HG02840 (cell line): ENCODE measurements at regions not wholly inside any gene's neighbourhood (a gene's known extent, or its start where the extent isn't known, plus 50 kb on each side); places are given as distances from the start of the nearest gene placed in this dataset.
"Not testable (repeated sequence)": the region's sequence is repeated elsewhere in the genome, so short reads cannot be mapped to it uniquely, and the experiment has no call there.

Experiments
- ATAC-seq: cut with Tn5 transposase; IDR thresholded peaks from one replicate; pipeline ENCODE4 v1.9.1; 2021; ENCODE audit warnings: mild to moderate bottlenecking, moderate library complexity, moderate number of reproducible peaks; ENCODE audit not compliant: unreplicated experiment, low FRiP score

GRCh38 chr7:46613116-46613515 is 692.0 kb upstream of the IGFBP3 start:
- no peak for ATAC-seq

- no peak for ATAC-seq
Observed at GRCh38 chr7:46611508-46611907, 690.4 kb upstream of the IGFBP3 start.

GRCh38 chr7:46610746-46611145 is 689.7 kb upstream of the IGFBP3 start:
- no peak for ATAC-seq

- no peak for ATAC-seq
Observed at GRCh38 chr7:46607176-46607575, 686.1 kb upstream of the IGFBP3 start.

- no peak for ATAC-seq
Observed at GRCh38 chr7:46606761-46607160, 685.7 kb upstream of the IGFBP3 start.

GRCh38 chr7:46604241-46604661 is 683.2 kb upstream of the IGFBP3 start:
- ATAC-seq = no peak

- ATAC-seq = no peak
Observed at GRCh38 chr7:46603780-46604179, 682.7 kb upstream of the IGFBP3 start.

GRCh38 chr7:46603296-46603752 is 682.3 kb upstream of the IGFBP3 start:
- ATAC-seq = no peak

- no peak for ATAC-seq
Observed at GRCh38 chr7:46600340-46600739, 679.3 kb upstream of the IGFBP3 start.

GRCh38 chr7:46594831-46595230 is 673.8 kb upstream of the IGFBP3 start:
- ATAC-seq = not testable (repeated sequence)

GRCh38 chr7:46590918-46591905 is 670.1 kb upstream of the IGFBP3 start:
- not testable (repeated sequence) for ATAC-seq

GRCh38 chr7:46589286-46589685 is 668.2 kb upstream of the IGFBP3 start:
- no peak for ATAC-seq

GRCh38 chr7:46586406-46586805 is 665.3 kb upstream of the IGFBP3 start:
- no peak for ATAC-seq

- no peak for ATAC-seq
Observed at GRCh38 chr7:46583656-46584055, 662.6 kb upstream of the IGFBP3 start.

- ATAC-seq = no peak
Observed at GRCh38 chr7:46581268-46581667, 660.2 kb upstream of the IGFBP3 start.

GRCh38 chr7:46580766-46581165 is 659.7 kb upstream of the IGFBP3 start:
- ATAC-seq = no peak

GRCh38 chr7:46577394-46577793 is 656.3 kb upstream of the IGFBP3 start:
- no peak for ATAC-seq

GRCh38 chr7:46576950-46577349 is 655.9 kb upstream of the IGFBP3 start:
- ATAC-seq = no peak

- no peak for ATAC-seq
Observed at GRCh38 chr7:46572691-46573090, 651.6 kb upstream of the IGFBP3 start.

GRCh38 chr7:46571996-46572395 is 650.9 kb upstream of the IGFBP3 start:
- no peak for ATAC-seq

GRCh38 chr7:46569133-46569465 is 648.0 kb upstream of the IGFBP3 start:
- no peak for ATAC-seq
